Fibroblast of lung (primary cell): ENCODE measurements at regions not wholly inside any gene's neighbourhood (a gene's known extent, or its start where the extent isn't known, plus 50 kb on each side); places are given as distances from the start of the nearest gene placed in this dataset.
A peak's percentile ranks its signal among the peaks of the same experiment; 100 is the strongest.

Source experiments
- DNase-seq, 2 donors: peaks; one replicate each; pipeline versions ENCODE4 v3.0.0 to v3.0.0-alpha.2; 2010; ENCODE audit warnings: low read depth in 2 of 2
- H2AFZ ChIP-seq: 2 replicates; pipeline ENCODE4 v1.5.1; 2012; ENCODE audit warnings: low read length, control low read depth, inconsistent platforms
- H3K27ac ChIP-seq: 2 replicates; pipeline ENCODE4 v1.5.1; 2011; ENCODE audit warnings: low read length, control low read depth; ENCODE audit not compliant: insufficient read depth
- H3K27me3 ChIP-seq: 2 replicates; pipeline ENCODE4 v1.5.1; 2011; ENCODE audit warnings: mild to moderate bottlenecking, low read length; ENCODE audit not compliant: control insufficient read depth, insufficient read depth
- H3K36me3 ChIP-seq: 2 replicates; pipeline ENCODE4 v1.5.1; 2011; ENCODE audit warnings: low read length; ENCODE audit not compliant: control insufficient read depth, insufficient read depth
- H3K4me1 ChIP-seq: 2 replicates; pipeline ENCODE4 v1.5.1; 2011; ENCODE audit warnings: low read length; ENCODE audit not compliant: control insufficient read depth, insufficient read depth; ENCODE audit errors: extremely low read depth
- H3K4me2 ChIP-seq: 2 replicates; pipeline ENCODE4 v1.5.1; 2011; ENCODE audit warnings: low read length, control low read depth; ENCODE audit not compliant: insufficient read depth; ENCODE audit errors: extremely low read depth
- H3K4me3 ChIP-seq, 4 experiments: fragments of 200-600 bp in 1 of 4; sonication (generic) in 1 of 4; replicated peaks in 1 of 4; 2 replicates each; pipeline ENCODE4 v1.5.1; 2011 to 2016; ENCODE audit warnings: low read length in 4 of 4, low read depth in 3 of 4, mild to moderate bottlenecking in 3 of 4, control low read depth in 2 of 4, inconsistent platforms in 1 of 4, mixed read lengths in 1 of 4; ENCODE audit not compliant: insufficient read depth in 1 of 4; ENCODE audit errors: control extremely low read depth in 1 of 4
- H3K79me2 ChIP-seq: 2 replicates; pipeline ENCODE4 v1.5.1; 2012; ENCODE audit warnings: mild to moderate bottlenecking, low read length, inconsistent platforms; ENCODE audit not compliant: control insufficient read depth, insufficient read depth
- H3K9ac ChIP-seq: 2 replicates; pipeline ENCODE4 v1.5.1; 2011; ENCODE audit warnings: mild to moderate bottlenecking, low read length, control low read depth; ENCODE audit not compliant: insufficient read depth
- H3K9me3 ChIP-seq: 2 replicates; pipeline ENCODE4 v1.5.1; 2012; ENCODE audit warnings: low read depth, low read length; ENCODE audit not compliant: control insufficient read depth, insufficient read depth
- H4K20me1 ChIP-seq: 2 replicates; pipeline ENCODE4 v1.5.1; 2011; ENCODE audit warnings: low read length; ENCODE audit not compliant: control insufficient read depth, insufficient read depth; ENCODE audit errors: extremely low read depth
- CTCF ChIP-seq, 2 donors: IDR thresholded peaks in 1 of 2; conservative IDR thresholded peaks in 1 of 2; 1 replicate in 1 of 2; 2 replicates in 1 of 2; pipeline ENCODE4 v1.5.1; 2011 to 2012; ENCODE audit warnings: low read length in 2 of 2, control low read depth in 1 of 2, inconsistent platforms in 1 of 2, low read depth in 1 of 2, mild to moderate bottlenecking in 1 of 2
- EZH2 ChIP-seq: IDR thresholded peaks from 2 replicates; pipeline ENCODE4 v1.5.1; 2012; ENCODE audit warnings: low read length, control low read depth, mild to moderate bottlenecking; ENCODE audit errors: missing control alignments

- TF ChIP-seq CTCF (conservative IDR thresholded peaks at IDR 0.05 in 1 of 2, IDR thresholded peaks at IDR 0.05 in 1 of 2; ENCODE audit: low read depth in 1 of 2, low read length in 2 of 2) (no peak), EZH2 (no peak)
- Histone ChIP-seq H3K4me3 (no peak overlapping the region), H3K9me3 (no peaks in the 10 kb centered on the region), H3K27ac (no peak overlapping the region), H2AFZ (no peak overlapping the region), H3K79me2 (no peaks in the 10 kb centered on the region), H3K4me1 (no peaks in the 10 kb centered on the region), H4K20me1 (no peaks in the 10 kb centered on the region), H3K4me2 (no peak overlapping the region), H3K9ac (no peak overlapping the region), H3K27me3 (no peaks in the 10 kb centered on the region), H3K36me3 (no peaks in the 10 kb centered on the region)
- DNase-seq = no peak
Measured at GRCh38 chr2:220129391-220129790, 502.0 kb downstream of the SLC4A3 start.

DNA sequence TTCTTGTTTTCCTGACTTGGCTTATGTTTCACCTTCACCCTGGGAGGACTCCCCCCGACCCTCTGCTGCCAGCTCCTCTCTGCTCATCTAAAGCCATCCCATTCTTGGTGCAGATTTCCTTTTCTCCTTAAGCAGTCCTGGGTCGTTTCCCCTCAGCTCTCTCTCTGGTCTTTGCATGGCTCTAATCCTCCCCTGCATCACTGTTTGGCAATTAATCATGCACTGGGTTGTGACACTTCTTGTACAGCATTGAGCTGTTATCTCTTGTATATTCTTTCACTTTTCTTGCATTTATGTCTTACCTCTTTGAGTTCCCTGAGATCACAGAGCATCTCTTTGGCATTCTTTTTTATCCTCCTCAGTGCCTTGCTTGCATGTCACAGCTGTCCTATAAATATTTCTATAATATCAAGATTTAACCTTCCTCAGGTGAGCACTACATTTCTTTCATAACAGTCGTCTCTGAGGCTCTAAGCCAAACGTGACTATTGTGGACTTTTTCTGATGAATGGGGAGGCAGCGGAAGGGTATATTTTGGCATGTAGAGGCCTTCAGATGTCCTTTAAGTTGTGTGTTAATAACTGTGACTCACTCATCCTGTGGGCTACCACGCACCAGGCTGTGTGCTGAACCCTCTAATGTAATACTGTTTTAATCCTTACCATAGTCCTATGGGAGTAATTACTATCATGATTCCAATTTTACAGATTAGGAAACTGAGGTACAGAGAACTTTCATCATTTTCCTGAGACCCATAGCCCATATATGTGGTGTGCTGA is 507.5 kb downstream of the SLC4A3 start:
- no peak overlapping the region for H2AFZ ChIP-seq
- H3K4me1 ChIP-seq = no peaks in the 10 kb centered on the region
- no peaks in the 10 kb centered on the region for H3K27me3 ChIP-seq
- H3K36me3 ChIP-seq = no peaks in the 10 kb centered on the region
- H3K79me2 ChIP-seq = no peaks in the 10 kb centered on the region
- no peaks in the 10 kb centered on the region for H3K9me3 ChIP-seq
- no peak overlapping the region for H3K4me3 ChIP-seq
- H4K20me1 ChIP-seq = no peaks in the 10 kb centered on the region
- no peak overlapping the region for H3K27ac ChIP-seq
- H3K4me2 ChIP-seq = no peak overlapping the region
- DNase-seq = peak; percentile 33 to 48
- TF ChIP-seq EZH2 = no peak
- no peak for TF ChIP-seq CTCF (conservative IDR thresholded peaks at IDR 0.05 in 1 of 2, IDR thresholded peaks at IDR 0.05 in 1 of 2; ENCODE audit: low read depth in 1 of 2, low read length in 2 of 2)
- H3K9ac ChIP-seq = no peak overlapping the region

DNA sequence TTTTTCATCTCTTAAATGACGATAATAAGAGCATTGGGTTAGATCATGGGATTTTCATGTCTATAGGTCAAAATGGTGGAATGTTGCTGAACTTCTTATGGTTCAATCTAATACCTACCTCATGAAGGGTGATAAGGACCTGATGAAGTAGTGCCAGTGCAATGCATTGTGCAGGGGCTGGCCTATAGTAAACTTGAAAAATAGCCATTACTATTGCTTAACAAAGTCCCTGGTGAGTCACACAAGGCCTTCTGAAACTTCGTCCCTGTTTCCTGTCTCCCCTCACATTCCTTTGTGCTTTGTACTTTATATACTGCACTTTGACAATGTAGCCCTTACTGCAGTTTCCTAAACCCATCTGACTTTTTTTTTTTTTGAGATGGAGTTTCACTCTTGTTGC is 515.9 kb downstream of the SLC4A3 start:
- Histone ChIP-seq H3K27ac (peak overlapping the region; percentile 36), H3K4me2 (no peak overlapping the region), H3K27me3 (no peaks in the 10 kb centered on the region)

More for the DNA sequence above, 515.9 kb downstream of the SLC4A3 start:
- TF ChIP-seq EZH2 = no peak
- TF ChIP-seq CTCF (conservative IDR thresholded peaks at IDR 0.05 in 1 of 2, IDR thresholded peaks at IDR 0.05 in 1 of 2; ENCODE audit: low read depth in 1 of 2, low read length in 2 of 2) = no peak
- Histone ChIP-seq H2AFZ (no peak overlapping the region), H3K4me1 (peaks cover 6% of the 10 kb centered on the region), H4K20me1 (no peaks in the 10 kb centered on the region), H3K9me3 (no peaks in the 10 kb centered on the region), H3K79me2 (no peaks in the 10 kb centered on the region), H3K9ac (no peak overlapping the region), H3K36me3 (no peaks in the 10 kb centered on the region), H3K4me3 (no peak overlapping the region)
- peak; percentile 81 to 89 for DNase-seq
